H1 (cell line): ENCODE measurements at regions not wholly inside any gene's neighbourhood (a gene's known extent, or its start where the extent isn't known, plus 50 kb on each side); places are given as distances from the start of the nearest gene placed in this dataset.

Experiments
- CTCF ChIA-PET: fragments of 300-600 bp; sonication (Branson Sonifier 250); formaldehyde crosslinking; loops from one replicate; lab custom pipeline; 2021; ENCODE audit not compliant: partially characterized antibody; lab: Charles Lee
- POLR2A ChIA-PET: fragments of 300-600 bp; sonication (Branson Sonifier 250); formaldehyde crosslinking; loops from one replicate; lab custom pipeline; 2021; ENCODE audit warnings: inconsistent platforms; ENCODE audit not compliant: partially characterized antibody; lab: Charles Lee
- DNase-seq, 2 experiments: peaks; one replicate each; pipeline versions ENCODE4 v3.0.0 to v3.0.0-alpha.2; 2010 to 2022; ENCODE audit warnings: low spot score in 2 of 2, low read depth in 1 of 2, mixed read lengths in 1 of 2
- FAIRE-seq: peaks from 2 replicates; lab custom pipeline; 2011; peaks lifted over from hg19 to GRCh38; lab: Jason Lieb, UNC
- H2AFZ ChIP-seq: 2 replicates; pipeline ENCODE4 v1.8.1; 2012; ENCODE audit warnings: low read length, inconsistent platforms
- H2AK5ac ChIP-seq: 2 replicates; pipeline ENCODE4 v1.6.1; 2013; ENCODE audit warnings: low read depth, low read length
- H2BK120ac ChIP-seq: replicated peaks from 2 replicates; pipeline ENCODE3; 2013; ENCODE audit warnings: low read depth, low read length, inconsistent platforms
- H2BK12ac ChIP-seq: 2 replicates; pipeline ENCODE4 v1.6.1; 2013; ENCODE audit warnings: low read depth, low read length
- H2BK15ac ChIP-seq: 2 replicates; pipeline ENCODE4 v1.6.1; 2013; ENCODE audit warnings: low read length
- H2BK20ac ChIP-seq: 2 replicates; pipeline ENCODE4 v1.6.1; 2013; ENCODE audit warnings: low read length
- H2BK5ac ChIP-seq: 2 replicates; pipeline ENCODE4 v1.6.1; 2013; ENCODE audit warnings: low read depth, low read length
- H3K14ac ChIP-seq: 2 replicates; pipeline ENCODE4 v1.6.1; 2013; ENCODE audit warnings: inconsistent platforms; ENCODE audit not compliant: insufficient read length
- H3K18ac ChIP-seq: 2 replicates; pipeline ENCODE4 v1.6.1; 2013; ENCODE audit warnings: low read length; ENCODE audit errors: extremely low read depth
- H3K23ac ChIP-seq: 2 replicates; pipeline ENCODE4 v1.6.1; 2013; ENCODE audit warnings: inconsistent platforms; ENCODE audit not compliant: insufficient read length
- H3K23me2 ChIP-seq: 2 replicates; pipeline ENCODE4 v1.6.1; 2013; ENCODE audit warnings: low read depth, low read length
- H3K27ac ChIP-seq: 2 replicates; pipeline ENCODE4 v1.6.1; 2011; ENCODE audit warnings: low read depth, low read length, inconsistent platforms
- H3K27me3 ChIP-seq, 4 experiments: replicated peaks in 1 of 4; 1 replicate in 1 of 4; 2 replicates in 3 of 4; pipeline versions ENCODE4 v1.6.1 to v1.8.1; 2011 to 2013; ENCODE audit warnings: low read length in 3 of 4, mild to moderate bottlenecking in 3 of 4, inconsistent platforms in 2 of 4, mixed read lengths in 2 of 4, moderate library complexity in 1 of 4; ENCODE audit not compliant: control insufficient read depth in 3 of 4, insufficient read depth in 3 of 4; ENCODE audit errors: extremely low read depth in 1 of 4
- H3K36me3 ChIP-seq, 4 experiments: 2 replicates each; pipeline versions ENCODE4 v1.6.1 to v1.8.1; 2011 to 2013; ENCODE audit warnings: mild to moderate bottlenecking in 4 of 4, low read length in 3 of 4, moderate library complexity in 2 of 4, control low read depth in 1 of 4, inconsistent platforms in 1 of 4; ENCODE audit not compliant: insufficient read depth in 4 of 4, control insufficient read depth in 2 of 4
- H3K4ac ChIP-seq: replicated peaks from 2 replicates; pipeline ENCODE3; 2013; ENCODE audit warnings: low read length, low read depth, mixed read lengths, inconsistent platforms; ENCODE audit not compliant: insufficient read length
- H3K4me1 ChIP-seq, 4 experiments: replicated peaks in 1 of 4; 1 replicate in 1 of 4; 2 replicates in 3 of 4; pipeline versions ENCODE4 v1.6.1 to v1.8.1; 2011 to 2013; ENCODE audit warnings: low read length in 3 of 4, inconsistent platforms in 2 of 4, mixed read lengths in 1 of 4; ENCODE audit not compliant: insufficient read depth in 4 of 4, control insufficient read depth in 3 of 4
- H3K4me2 ChIP-seq, 2 experiments: 2 replicates each; pipeline versions ENCODE4 v1.6.1 to v1.8.1; 2011 to 2013; ENCODE audit warnings: low read depth in 2 of 2, low read length in 2 of 2, control low read depth in 1 of 2, inconsistent platforms in 1 of 2, mild to moderate bottlenecking in 1 of 2; ENCODE audit not compliant: insufficient read depth in 1 of 2
- H3K4me3 ChIP-seq, 4 experiments: fragments of 200-600, 300-600 bp in 1 of 4; sonication (generic), shearing (Covaris generic), sonication (Bioruptor Twin) in 1 of 4; 2 replicates each; pipeline versions ENCODE4 v1.5.1 to v1.8.1; 2011 to 2016; ENCODE audit warnings: low read length in 4 of 4, low read depth in 3 of 4, control low read depth in 2 of 4, inconsistent platforms in 2 of 4, mild to moderate bottlenecking in 2 of 4, mixed read lengths in 1 of 4, moderate library complexity in 1 of 4; ENCODE audit not compliant: insufficient read depth in 2 of 4; ENCODE audit errors: extremely low read depth in 1 of 4
- H3K56ac ChIP-seq: replicated peaks from 2 replicates; pipeline ENCODE3; 2013; ENCODE audit warnings: low read depth, mild to moderate bottlenecking, mixed read lengths, low read length, inconsistent platforms; ENCODE audit not compliant: insufficient read length
- H3K79me1 ChIP-seq: 2 replicates; pipeline ENCODE4 v1.6.1; 2013; ENCODE audit warnings: low read depth, low read length, control low read depth
- H3K79me2 ChIP-seq, 2 experiments: 2 replicates each; pipeline versions ENCODE4 v1.6.1 to v1.8.1; 2012 to 2013; ENCODE audit warnings: low read length in 2 of 2, mild to moderate bottlenecking in 2 of 2, inconsistent platforms in 1 of 2; ENCODE audit not compliant: insufficient read depth in 2 of 2, control insufficient read depth in 1 of 2
- H3K9ac ChIP-seq, 4 experiments: replicated peaks in 1 of 4; 1 replicate in 1 of 4; 2 replicates in 3 of 4; pipeline versions ENCODE4 v1.6.1 to v1.8.1; 2011 to 2013; ENCODE audit warnings: low read depth in 3 of 4, low read length in 3 of 4, control low read depth in 2 of 4, mild to moderate bottlenecking in 2 of 4, moderate library complexity in 2 of 4, inconsistent platforms in 1 of 4; ENCODE audit errors: extremely low read depth in 1 of 4
- H3K9me3 ChIP-seq, 2 experiments: 2 replicates each; pipeline versions ENCODE4 v1.6.1 to v1.8.1; 2012 to 2013; ENCODE audit warnings: mild to moderate bottlenecking in 2 of 2, moderate library complexity in 2 of 2, control low read depth in 1 of 2, inconsistent platforms in 1 of 2, low read depth in 1 of 2, low read length in 1 of 2, mixed read lengths in 1 of 2; ENCODE audit not compliant: insufficient read depth in 2 of 2
- H4K20me1 ChIP-seq, 2 experiments: replicated peaks in 1 of 2; 2 replicates each; pipeline versions ENCODE3 to v1.8.1; 2011 to 2013; ENCODE audit warnings: inconsistent platforms in 2 of 2, low read length in 2 of 2, mild to moderate bottlenecking in 1 of 2; ENCODE audit not compliant: insufficient read depth in 2 of 2, control insufficient read depth in 1 of 2
- H4K5ac ChIP-seq: 2 replicates; pipeline ENCODE4 v1.6.1; 2013; ENCODE audit warnings: low read length, low read depth, mixed read lengths, inconsistent platforms; ENCODE audit not compliant: insufficient read length
- H4K8ac ChIP-seq: 2 replicates; pipeline ENCODE4 v1.8.0; 2013; ENCODE audit warnings: mild to moderate bottlenecking, moderate library complexity, low read length, inconsistent platforms; ENCODE audit not compliant: insufficient read depth; ENCODE audit errors: extremely low read depth
- H4K91ac ChIP-seq: replicated peaks from 2 replicates; pipeline ENCODE3; 2013; ENCODE audit warnings: low read length, mixed read lengths, inconsistent platforms; ENCODE audit not compliant: insufficient read length
- CHD7 ChIP-seq: fragments of 300-600 bp; sonication (generic); IDR thresholded peaks from 2 replicates; pipeline ENCODE4 v1.7.1; 2012; ENCODE audit warnings: low read length, moderate library complexity, mild to moderate bottlenecking, inconsistent platforms; ENCODE audit not compliant: insufficient replicate concordance
- WGBS, 2 experiments: shearing (Covaris generic) in 1 of 2; methylation state at CpG; one replicate each; pipeline versions ENCODE4 v1.1.6 to v1.1.7; 2013 to 2015; ENCODE audit warnings: low lambda C conversion rate in 2 of 2, mixed read lengths in 2 of 2, inconsistent platforms in 1 of 2, low coverage in 1 of 2, missing lambda C conversion rate in 1 of 2; ENCODE audit not compliant: insufficient replicate concordance in 2 of 2, insufficient coverage in 1 of 2, insufficient read length in 1 of 2; ENCODE audit errors: extremely low coverage in 1 of 2, missing lambda C conversion rate in 1 of 2; 5-methylcytosine and 5-hydroxymethylcytosine counted together

- Histone ChIP-seq H3K27ac (no peak overlapping the region), H2BK12ac (no peak overlapping the region), H3K18ac (no peak overlapping the region), H2BK5ac (no peak overlapping the region), H2BK15ac (no peak overlapping the region), H3K23me2 (no peaks in the 10 kb centered on the region), H3K14ac (no peak overlapping the region), H2AK5ac (no peak overlapping the region), H3K9ac (no peak overlapping the region), H3K27me3 (no peaks in the 10 kb centered on the region), H2BK120ac (no peak overlapping the region), H2AFZ (0 out of 2 replicates have a peak overlapping the region, but pooled peaks have one; percentile 30), H3K9me3 (peaks cover 0 to 9% of the 10 kb centered on the region in 2 experiments; a peak in 1 of 4 replicates), H3K4ac (no peak overlapping the region), H2BK20ac (no peak overlapping the region), H4K8ac (no peak overlapping the region), H3K79me2 (no peaks in the 10 kb centered on the region), H3K56ac (no peak overlapping the region), H3K4me2 (no peak overlapping the region), H3K36me3 (no peaks in the 10 kb centered on the region), H4K5ac (no peak overlapping the region), H4K91ac (no peak overlapping the region), H3K4me3 (no peak overlapping the region), H3K4me1 (no peaks in the 10 kb centered on the region), H4K20me1 (no peaks in the 10 kb centered on the region), H3K79me1 (no peaks in the 10 kb centered on the region), H3K23ac (no peak overlapping the region)
- DNase-seq, result no peak
- ChIA-PET CTCF (no interaction called here), POLR2A (no interaction called here)
- no peak for FAIRE-seq
- WGBS, 2 experiments, result 89% methylated on average over 2 of the region's 2 CpGs; no CpG with 5 or more reads in 1 of the 2 experiments
- no peak for TF ChIP-seq CHD7
These were observed 1136.1 kb downstream of the OTOL1 start for GRCh38 chr3:162632672-162633071.
